Type B pancreatic cell (in vitro differentiated cells): ENCODE measurements at regions not wholly inside any gene's neighbourhood (a gene's known extent, or its start where the extent isn't known, plus 50 kb on each side); places are given as distances from the start of the nearest gene placed in this dataset.

Experiments
- DNase-seq: peaks from one replicate; pipeline ENCODE4 v3.0.0; 2021; ENCODE audit warnings: mixed read lengths; ENCODE audit not compliant: unreplicated experiment; ENCODE audit errors: extremely low spot score
- H3K27ac Mint-ChIP-seq: 2 replicates; pipeline ENCODE4 v1.8.0; 2021; ENCODE audit warnings: mild to moderate bottlenecking, mixed read lengths
- H3K27me3 Mint-ChIP-seq: 2 replicates; pipeline ENCODE4 v1.8.0; 2021; ENCODE audit warnings: mixed read lengths
- H3K36me3 Mint-ChIP-seq: 2 replicates; pipeline ENCODE4 v1.8.0; 2021; ENCODE audit warnings: mixed read lengths
- H3K4me1 Mint-ChIP-seq: one replicate; pipeline ENCODE4 v1.8.0; 2021; ENCODE audit warnings: mixed read lengths; ENCODE audit not compliant: unreplicated experiment
- H3K4me3 Mint-ChIP-seq: 2 replicates; pipeline ENCODE4 v1.8.0; 2021; ENCODE audit warnings: mild to moderate bottlenecking, mixed read lengths
- H3K9me3 Mint-ChIP-seq: 2 replicates; pipeline ENCODE4 v1.8.0; 2021; ENCODE audit warnings: mixed read lengths
- CTCF ChIP-seq: fragments of 200-600 bp; sonication (generic); conservative IDR thresholded peaks from 2 replicates; pipeline ENCODE4 v1.5.0; 2021; ENCODE audit warnings: antibody characterized with exemption, mild to moderate bottlenecking

GRCh38 chr19:29372091-29372415 lies 153.7 kb upstream of the VSTM2B start:
- Mint-ChIP-seq H3K27ac (no peak overlapping the region), H3K36me3 (no peaks in the 10 kb centered on the region), H3K9me3 (no peaks in the 10 kb centered on the region), H3K4me3 (no peak overlapping the region), H3K27me3 (peaks cover 47% of the 10 kb centered on the region), H3K4me1 (peaks cover 7% of the 10 kb centered on the region)
- no peak for TF ChIP-seq CTCF
- DNase-seq, result no peak

- Mint-ChIP-seq H3K27ac (no peak overlapping the region), H3K36me3 (no peaks in the 10 kb centered on the region), H3K27me3 (peaks cover 50% of the 10 kb centered on the region), H3K9me3 (no peaks in the 10 kb centered on the region), H3K4me1 (peaks cover 7% of the 10 kb centered on the region), H3K4me3 (no peak overlapping the region)
- no peak for TF ChIP-seq CTCF
- peak; percentile 29 for DNase-seq
Observed at GRCh38 chr19:29372461-29372860, 153.3 kb upstream of the VSTM2B start.

- peak; percentile 44 for DNase-seq
- TF ChIP-seq CTCF, result no peak
- H3K4me3 Mint-ChIP-seq, result no peak overlapping the region
Observed at GRCh38 chr19:29372921-29373797, 152.6 kb upstream of the VSTM2B start.

GRCh38 chr19:29375429-29376119 lies 150.2 kb upstream of the VSTM2B start:
- Mint-ChIP-seq H3K9me3 (no peaks in the 10 kb centered on the region), H3K27me3 (peaks cover 61% of the 10 kb centered on the region), H3K36me3 (no peaks in the 10 kb centered on the region), H3K27ac (no peak overlapping the region), H3K4me1 (peaks cover 13% of the 10 kb centered on the region), H3K4me3 (no peak overlapping the region)
- DNase-seq, result peak; percentile 58
- TF ChIP-seq CTCF, result no peak

More at GRCh38 chr19:29372921-29373797, 152.6 kb upstream of the VSTM2B start:
- no peaks in the 10 kb centered on the region for H3K36me3 Mint-ChIP-seq
- no peak overlapping the region for H3K27ac Mint-ChIP-seq
- H3K4me1 Mint-ChIP-seq, result peaks cover 2% of the 10 kb centered on the region
- H3K9me3 Mint-ChIP-seq, result no peaks in the 10 kb centered on the region
- H3K27me3 Mint-ChIP-seq, result peaks cover 47% of the 10 kb centered on the region

GRCh38 chr19:29376855-29377354 lies 148.9 kb upstream of the VSTM2B start:
- Mint-ChIP-seq H3K9me3 (no peaks in the 10 kb centered on the region), H3K36me3 (no peaks in the 10 kb centered on the region), H3K27me3 (peaks cover 68% of the 10 kb centered on the region), H3K27ac (no peak overlapping the region), H3K4me3 (no peak overlapping the region), H3K4me1 (peaks cover 13% of the 10 kb centered on the region)
- peak; percentile 11 for DNase-seq
- TF ChIP-seq CTCF, result no peak
